ENCODE measurements at regions not wholly inside any gene's neighbourhood (a gene's known extent, or its start where the extent isn't known, plus 50 kb on each side); places are given as distances from the start of the nearest gene placed in this dataset.

DNA sequence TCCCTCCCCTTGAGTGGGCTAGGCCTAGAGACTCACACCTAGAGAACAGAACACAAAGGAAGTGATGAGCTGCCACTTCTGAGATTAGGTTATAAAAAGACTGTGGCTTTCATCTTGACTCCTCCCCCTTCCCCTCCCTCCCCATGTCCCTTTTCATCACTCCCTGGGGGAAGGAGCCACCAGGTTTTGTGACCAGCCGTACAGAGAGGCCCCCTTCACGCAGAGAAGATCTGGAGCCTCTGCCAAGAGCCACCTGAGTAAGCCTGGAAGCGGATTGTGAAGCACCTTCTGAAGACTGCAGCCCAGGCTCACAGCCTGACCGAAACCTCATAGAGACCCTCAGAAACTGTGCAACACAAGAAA, 118.4 kb upstream of the NXT1 start:
- intact Hi-C loops (cut with DNase I): no loop called here
- ATAC-seq: no peak
- no peak for DNase-seq

DNA sequence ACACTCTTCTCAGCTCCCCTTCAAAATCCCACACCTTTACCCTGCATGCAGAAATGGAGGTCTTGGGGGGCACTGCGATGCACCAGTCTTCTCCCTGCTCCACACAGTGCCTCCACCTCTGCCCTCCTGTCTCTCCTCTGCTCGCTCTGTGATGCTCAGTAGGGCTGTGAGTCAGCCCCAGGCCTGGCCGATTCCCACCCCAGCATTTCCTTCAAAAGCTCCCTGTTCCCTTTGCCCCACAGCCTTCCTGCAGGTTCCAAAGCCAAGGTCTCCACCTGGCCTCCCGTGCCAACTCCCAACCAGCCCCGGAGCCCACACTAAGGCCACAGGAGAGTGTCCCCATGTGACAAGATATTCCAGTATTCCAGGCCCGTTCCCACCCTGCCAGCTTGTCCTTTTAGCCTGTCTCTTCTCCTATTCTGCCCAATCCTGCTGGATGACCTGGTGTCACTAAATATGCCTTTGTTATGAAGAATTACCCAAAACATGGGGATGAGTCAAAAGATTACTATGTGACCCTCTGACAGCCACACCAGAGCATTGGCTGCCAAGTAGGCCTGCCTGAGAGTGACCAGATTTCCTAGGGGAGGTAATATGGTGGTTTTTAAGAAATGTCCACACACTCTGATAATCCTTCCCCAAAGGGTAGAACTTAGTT, 118.9 kb upstream of the NXT1 start:
- intact Hi-C loops (cut with DNase I): no loop called here
- Histone ChIP-seq H3K4me3 (no peak overlapping the region), H3K36me3 (no peaks in the 10 kb centered on the region), H3K27me3 (no peaks in the 10 kb centered on the region), H3K9me3 (no peaks in the 10 kb centered on the region), H3K27ac (no peak overlapping the region), H3K4me1 (no peaks in the 10 kb centered on the region)
- TF ChIP-seq, protein P1, sequence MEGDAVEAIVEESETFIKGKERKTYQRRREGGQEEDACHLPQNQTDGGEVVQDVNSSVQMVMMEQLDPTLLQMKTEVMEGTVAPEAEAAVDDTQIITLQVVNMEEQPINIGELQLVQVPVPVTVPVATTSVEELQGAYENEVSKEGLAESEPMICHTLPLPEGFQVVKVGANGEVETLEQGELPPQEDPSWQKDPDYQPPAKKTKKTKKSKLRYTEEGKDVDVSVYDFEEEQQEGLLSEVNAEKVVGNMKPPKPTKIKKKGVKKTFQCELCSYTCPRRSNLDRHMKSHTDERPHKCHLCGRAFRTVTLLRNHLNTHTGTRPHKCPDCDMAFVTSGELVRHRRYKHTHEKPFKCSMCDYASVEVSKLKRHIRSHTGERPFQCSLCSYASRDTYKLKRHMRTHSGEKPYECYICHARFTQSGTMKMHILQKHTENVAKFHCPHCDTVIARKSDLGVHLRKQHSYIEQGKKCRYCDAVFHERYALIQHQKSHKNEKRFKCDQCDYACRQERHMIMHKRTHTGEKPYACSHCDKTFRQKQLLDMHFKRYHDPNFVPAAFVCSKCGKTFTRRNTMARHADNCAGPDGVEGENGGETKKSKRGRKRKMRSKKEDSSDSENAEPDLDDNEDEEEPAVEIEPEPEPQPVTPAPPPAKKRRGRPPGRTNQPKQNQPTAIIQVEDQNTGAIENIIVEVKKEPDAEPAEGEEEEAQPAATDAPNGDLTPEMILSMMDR (IDR thresholded peaks at IDR 0.05): no peak
- ATAC-seq (no peak), DNase-seq (no peak)

More for the DNA sequence above, 118.4 kb upstream of the NXT1 start:
- Histone ChIP-seq H3K4me3 (no peak overlapping the region), H3K9me3 (no peaks in the 10 kb centered on the region), H3K4me1 (no peaks in the 10 kb centered on the region), H3K36me3 (no peaks in the 10 kb centered on the region), H3K27me3 (no peaks in the 10 kb centered on the region), H3K27ac (no peak overlapping the region)
- TF ChIP-seq, protein P1 (IDR thresholded peaks at IDR 0.05): no peak

DNA sequence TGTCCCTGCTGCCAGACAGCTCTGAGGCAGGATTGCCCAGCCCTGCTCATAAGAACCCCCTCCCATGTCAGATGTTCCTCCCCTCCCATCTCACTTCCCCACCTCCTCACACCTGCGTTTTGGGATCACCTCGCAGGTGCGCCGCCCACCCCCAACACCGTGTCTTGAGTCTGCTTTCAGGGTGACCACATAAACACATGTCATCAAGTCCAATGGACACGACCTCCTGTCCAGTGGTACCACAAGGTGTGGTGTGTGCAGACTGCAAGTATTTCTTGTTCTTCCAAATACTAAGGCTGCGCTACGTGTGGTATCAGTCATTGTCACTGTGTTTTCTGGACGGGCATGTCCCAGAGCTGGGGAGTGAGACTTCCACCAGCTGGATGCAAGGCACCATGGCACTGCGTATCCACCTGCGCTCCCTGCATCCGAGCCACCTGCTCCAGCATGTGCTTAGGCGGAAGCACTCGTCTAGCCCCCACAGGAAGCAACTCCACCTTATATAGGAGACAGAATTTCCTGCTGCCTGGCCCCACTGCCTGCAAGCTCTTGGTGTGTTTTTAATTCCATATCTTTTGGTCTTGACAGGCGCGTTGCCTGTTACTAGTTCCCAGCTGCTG, 119.7 kb upstream of the NXT1 start:
- no peak overlapping the region for H3K4me3 ChIP-seq
- no peak overlapping the region for H3K27ac ChIP-seq
- ATAC-seq: no peak
- intact Hi-C loops (cut with DNase I): no loop called here
- DNase-seq: no peak
- H3K4me1 ChIP-seq: no peaks in the 10 kb centered on the region
- TF ChIP-seq, protein P1 (IDR thresholded peaks at IDR 0.05): no peak
- H3K36me3 ChIP-seq: no peaks in the 10 kb centered on the region
- H3K27me3 ChIP-seq: no peaks in the 10 kb centered on the region
- H3K9me3 ChIP-seq: no peaks in the 10 kb centered on the region

DNA sequence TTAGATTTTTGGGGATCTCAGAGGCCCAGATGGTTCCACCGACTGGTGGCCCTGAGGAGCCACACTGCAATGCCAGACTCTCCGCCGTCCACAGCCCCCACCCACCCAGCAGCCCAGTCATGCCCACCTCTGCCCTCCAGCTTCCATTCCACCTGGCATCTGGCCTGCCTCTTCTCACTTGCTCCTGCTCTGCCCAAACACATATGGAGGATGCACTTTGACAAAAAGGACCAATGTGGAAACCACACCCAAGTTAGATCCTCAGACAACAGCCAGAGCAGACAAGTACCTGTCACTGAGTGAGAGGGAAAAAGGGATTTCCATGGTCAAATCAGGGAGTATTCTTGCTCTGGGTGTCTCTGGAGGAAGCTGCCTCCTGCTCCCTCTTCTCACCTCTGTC, 120.6 kb upstream of the NXT1 start:
- H3K27me3 ChIP-seq: no peaks in the 10 kb centered on the region
- intact Hi-C loops (cut with DNase I): no loop called here
- H3K4me3 ChIP-seq: no peak overlapping the region
- no peaks in the 10 kb centered on the region for H3K9me3 ChIP-seq
- ATAC-seq (no peak), DNase-seq (no peak)
- TF ChIP-seq, protein P1 (IDR thresholded peaks at IDR 0.05): no peak
- H3K4me1 ChIP-seq: peaks cover 8% of the 10 kb centered on the region
- no peaks in the 10 kb centered on the region for H3K36me3 ChIP-seq
- no peak overlapping the region for H3K27ac ChIP-seq

DNA sequence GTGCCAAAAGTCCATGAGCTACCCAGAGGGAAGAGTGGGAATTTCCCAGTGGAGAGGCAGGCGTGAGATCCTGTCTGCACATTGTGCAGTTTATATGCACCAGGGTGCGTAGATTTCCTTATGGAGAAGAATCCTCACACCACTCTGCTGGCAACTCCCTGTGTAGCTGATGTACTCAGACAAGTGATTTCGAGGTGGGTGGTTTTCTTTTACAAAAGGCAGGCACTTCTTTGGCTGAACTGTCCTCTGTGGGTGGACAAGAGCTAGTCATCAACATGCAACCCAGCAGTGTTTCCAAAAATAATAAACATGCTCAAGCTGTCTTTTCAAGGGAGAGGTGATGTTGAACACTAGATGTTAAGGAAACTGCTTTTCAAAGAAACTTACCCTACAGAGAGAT, 121.7 kb upstream of the NXT1 start:
- DNase-seq: no peak

More for the DNA sequence above, 121.7 kb upstream of the NXT1 start:
- H3K27ac ChIP-seq: no peak overlapping the region
- H3K4me1 ChIP-seq: peaks cover 10% of the 10 kb centered on the region
- ATAC-seq: no peak
- no peaks in the 10 kb centered on the region for H3K36me3 ChIP-seq
- H3K27me3 ChIP-seq: no peaks in the 10 kb centered on the region
- no peak overlapping the region for H3K4me3 ChIP-seq
- intact Hi-C loops (cut with DNase I): no loop called here
- TF ChIP-seq, protein P1 (IDR thresholded peaks at IDR 0.05): no peak
- H3K9me3 ChIP-seq: no peaks in the 10 kb centered on the region
